ENCODE measurements at regions not wholly inside any gene's neighbourhood (a gene's known extent, or its start where the extent isn't known, plus 50 kb on each side); places are given as distances from the start of the nearest gene placed in this dataset.

- TF ChIP-seq REST (IDR thresholded peaks at IDR 0.05) (no peak), CTCF (IDR thresholded peaks at IDR 0.05; ENCODE audit: low read depth, low read length, missing input control) (no peak), JUND (IDR thresholded peaks at IDR 0.05) (no peak), FOXA2 (IDR thresholded peaks at IDR 0.05) (no peak)
Measured at GRCh38 chr18:61741881-61742454, 150.8 kb downstream of the RNF152 start.

Data from liver (tissue), 3 donors.